Omental fat pad (tissue), 3 donors: ENCODE measurements at regions not wholly inside any gene's neighbourhood (a gene's known extent, or its start where the extent isn't known, plus 50 kb on each side); places are given as distances from the start of the nearest gene placed in this dataset.

ENCODE experiments used
- ATAC-seq: fragments of 150-250 bp; one replicate; pipeline ENCODE4 v1.9.1; 2016; ENCODE audit warnings: mild to moderate bottlenecking, moderate library complexity; ENCODE audit not compliant: low FRiP score
- DNase-seq: peaks from one replicate; pipeline ENCODE4 v3.0.0-alpha.2; 2019; ENCODE audit warnings: low spot score
- TF ChIP-seq, protein P1 (sequence below), 3 donors: fragments of 450-650 bp; IDR thresholded peaks; one replicate each; pipeline ENCODE4 v1.5.1; 2016 to 2017; ENCODE audit warnings: antibody characterized with exemption in 3 of 3, mild to moderate bottlenecking in 3 of 3, moderate library complexity in 2 of 3

DNA sequence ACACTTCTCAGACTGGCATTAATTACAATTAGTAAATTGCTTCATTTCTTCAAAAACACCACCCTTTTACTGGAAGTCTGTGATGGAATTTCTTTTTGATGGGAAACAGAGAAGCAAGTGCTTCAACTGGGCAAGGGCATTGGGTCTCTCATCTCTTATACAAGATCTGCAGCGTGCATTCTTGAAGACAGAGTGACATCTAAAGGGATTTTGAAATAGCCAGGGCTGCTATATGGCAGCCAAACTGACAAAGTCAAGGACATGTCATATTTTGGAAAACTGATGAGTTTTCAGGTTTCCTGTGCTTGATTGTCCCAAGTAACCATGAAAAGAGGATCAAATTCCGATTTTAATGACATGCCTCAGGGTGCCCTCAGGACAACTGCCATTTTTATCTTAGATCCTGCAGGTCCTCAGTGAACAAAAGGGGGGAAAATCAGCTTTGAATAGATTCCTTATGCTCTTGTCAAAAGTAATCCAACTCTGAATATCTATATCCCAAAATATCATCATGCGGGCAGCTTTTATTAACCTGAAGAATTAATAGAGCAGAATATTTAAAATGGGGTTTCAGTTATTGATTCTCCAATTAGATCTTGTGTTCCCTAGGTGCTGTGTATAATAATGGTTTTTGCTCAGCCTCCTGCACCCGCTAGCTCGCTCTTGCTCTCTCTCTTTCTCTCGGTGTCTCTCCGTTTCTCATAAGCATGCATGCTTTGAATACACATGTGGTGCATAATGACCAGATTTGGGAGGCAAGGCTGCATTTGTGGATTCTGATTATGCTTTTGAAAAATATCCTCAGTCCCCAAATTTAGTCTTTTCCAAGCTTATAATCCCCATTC is 221.8 kb downstream of the TTLL7 start:
- TF ChIP-seq, protein P1, sequence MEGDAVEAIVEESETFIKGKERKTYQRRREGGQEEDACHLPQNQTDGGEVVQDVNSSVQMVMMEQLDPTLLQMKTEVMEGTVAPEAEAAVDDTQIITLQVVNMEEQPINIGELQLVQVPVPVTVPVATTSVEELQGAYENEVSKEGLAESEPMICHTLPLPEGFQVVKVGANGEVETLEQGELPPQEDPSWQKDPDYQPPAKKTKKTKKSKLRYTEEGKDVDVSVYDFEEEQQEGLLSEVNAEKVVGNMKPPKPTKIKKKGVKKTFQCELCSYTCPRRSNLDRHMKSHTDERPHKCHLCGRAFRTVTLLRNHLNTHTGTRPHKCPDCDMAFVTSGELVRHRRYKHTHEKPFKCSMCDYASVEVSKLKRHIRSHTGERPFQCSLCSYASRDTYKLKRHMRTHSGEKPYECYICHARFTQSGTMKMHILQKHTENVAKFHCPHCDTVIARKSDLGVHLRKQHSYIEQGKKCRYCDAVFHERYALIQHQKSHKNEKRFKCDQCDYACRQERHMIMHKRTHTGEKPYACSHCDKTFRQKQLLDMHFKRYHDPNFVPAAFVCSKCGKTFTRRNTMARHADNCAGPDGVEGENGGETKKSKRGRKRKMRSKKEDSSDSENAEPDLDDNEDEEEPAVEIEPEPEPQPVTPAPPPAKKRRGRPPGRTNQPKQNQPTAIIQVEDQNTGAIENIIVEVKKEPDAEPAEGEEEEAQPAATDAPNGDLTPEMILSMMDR (IDR thresholded peaks at IDR 0.05) = no peak
- no peak for DNase-seq
- ATAC-seq = no peak

DNA sequence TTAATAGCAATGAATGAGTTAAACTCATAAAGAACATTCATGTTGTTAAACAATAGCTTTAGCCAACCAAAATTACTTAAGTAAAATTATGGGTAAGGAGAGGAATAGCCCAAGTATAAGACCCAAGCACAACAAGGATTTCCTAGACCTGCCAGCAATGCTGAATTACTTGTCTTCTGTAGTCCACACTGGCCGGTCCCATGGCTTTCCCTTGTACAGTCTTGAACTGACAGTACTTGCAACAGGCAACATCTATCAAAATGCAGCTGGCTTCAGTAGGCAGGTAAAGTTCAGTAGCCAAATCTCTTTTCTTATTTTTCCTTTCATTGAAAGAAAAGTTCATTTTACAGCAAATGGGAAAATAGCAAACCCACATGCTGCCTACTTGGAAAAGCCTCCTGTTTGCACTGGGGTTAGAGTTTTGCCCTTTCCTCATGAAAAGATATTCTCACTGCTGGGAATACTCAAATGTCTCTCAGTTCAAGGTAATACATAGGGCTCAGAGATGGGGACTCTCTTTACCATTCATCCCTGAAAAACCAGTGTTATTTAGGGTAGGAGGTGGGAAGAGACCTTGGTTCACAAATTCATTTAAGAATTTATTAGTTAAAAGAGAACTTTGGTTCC is 222.8 kb downstream of the TTLL7 start:
- ATAC-seq (no peak), DNase-seq (no peak)
- TF ChIP-seq, protein P1 (IDR thresholded peaks at IDR 0.05) = no peak

DNA sequence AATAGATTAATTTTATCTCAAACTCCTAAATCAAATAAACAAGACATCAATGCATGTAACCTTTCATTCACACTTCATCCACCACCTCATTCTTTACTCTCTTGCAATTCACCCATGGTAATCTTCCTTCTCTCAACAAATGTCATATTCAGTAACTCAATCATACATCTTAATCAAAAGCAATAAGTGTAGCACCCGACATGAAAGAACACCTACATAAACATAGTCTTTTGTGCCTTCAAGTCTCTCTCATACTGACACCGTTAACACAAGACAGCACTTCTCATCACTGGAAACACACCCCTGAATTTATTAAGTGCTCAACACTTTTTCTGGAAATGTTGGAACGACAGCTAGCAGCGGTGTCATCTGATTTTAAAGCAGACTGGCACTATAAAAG is 225.9 kb downstream of the TTLL7 start:
- TF ChIP-seq, protein P1 (IDR thresholded peaks at IDR 0.05) = no peak
- ATAC-seq (no peak), DNase-seq (no peak)

DNA sequence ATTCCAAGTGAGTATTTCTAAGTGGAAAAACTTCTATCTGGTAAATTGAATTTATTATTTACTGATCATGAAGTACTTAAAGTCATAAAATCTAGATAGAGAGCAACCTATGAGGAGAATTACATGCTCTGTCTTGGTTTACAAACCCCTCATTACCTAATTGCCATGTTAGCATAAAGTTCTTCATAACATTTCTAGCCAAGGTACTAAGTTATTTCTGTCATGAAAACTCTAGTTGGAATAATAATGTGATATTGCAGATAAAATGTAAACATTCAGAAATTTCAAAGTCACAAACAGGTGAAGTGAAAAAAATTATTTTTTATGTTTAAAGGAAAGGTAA is 228.6 kb downstream of the TTLL7 start:
- TF ChIP-seq, protein P1 (IDR thresholded peaks at IDR 0.05) = no peak
- DNase-seq = no peak
- no peak for ATAC-seq

DNA sequence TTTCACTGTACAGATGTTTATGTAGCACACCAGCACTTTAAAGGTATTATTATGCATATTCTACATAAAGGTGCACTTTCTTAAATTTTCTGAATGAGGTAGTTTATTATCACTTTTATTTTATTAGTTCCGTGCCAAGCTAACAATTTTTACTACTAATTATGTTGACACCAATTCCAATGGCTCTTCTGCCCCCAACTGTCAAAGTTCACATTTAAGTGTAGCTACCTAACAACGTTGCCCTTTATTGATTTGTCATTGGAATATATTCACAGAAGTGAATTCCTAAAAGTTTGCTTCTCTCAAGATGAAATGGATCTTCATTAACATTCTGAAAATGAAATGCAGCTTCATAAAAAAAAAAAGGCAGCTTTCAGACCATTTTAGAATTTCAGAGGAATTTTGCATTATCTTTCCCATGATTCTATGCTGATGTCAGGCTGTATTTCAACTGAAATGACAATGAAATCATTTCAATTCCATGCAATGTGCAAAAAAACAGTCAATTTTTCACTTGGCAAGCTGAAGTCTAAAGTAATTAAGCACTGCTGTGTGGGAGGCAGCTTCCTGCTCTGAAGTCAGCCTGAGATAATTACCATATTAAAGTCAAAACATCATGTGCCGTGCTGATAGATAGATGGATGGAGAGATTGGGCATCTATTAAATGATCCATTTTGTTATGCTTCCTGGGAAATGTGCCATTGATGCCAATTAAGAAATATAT is 229.2 kb downstream of the TTLL7 start:
- DNase-seq (no peak), ATAC-seq (no peak)
- TF ChIP-seq, protein P1 (IDR thresholded peaks at IDR 0.05) = no peak

DNA sequence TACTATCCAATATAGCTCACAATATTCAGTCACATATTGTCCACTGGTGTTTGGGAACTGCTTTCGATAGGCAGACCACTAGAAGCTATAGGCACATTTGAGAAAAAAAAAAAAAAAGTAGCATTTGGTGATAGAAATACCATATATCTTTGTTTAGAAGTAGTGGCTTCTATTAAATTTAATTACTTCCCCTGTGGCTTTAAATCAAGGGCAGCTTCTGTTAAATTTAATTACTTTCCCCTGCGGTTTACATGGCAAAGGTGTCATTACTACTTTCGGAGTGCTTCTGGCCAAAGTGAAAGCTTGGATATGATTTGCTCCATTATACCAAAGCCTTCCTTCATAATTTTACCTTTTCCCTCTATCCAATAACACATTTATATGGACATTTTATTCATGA is 229.9 kb downstream of the TTLL7 start:
- no peak for DNase-seq
- TF ChIP-seq, protein P1 (IDR thresholded peaks at IDR 0.05) = no peak
- ATAC-seq = no peak
